CD4-positive, alpha-beta T cell treated with Interleukin-17A for 4 hours (primary cell): ENCODE measurements at regions not wholly inside any gene's neighbourhood (a gene's known extent, or its start where the extent isn't known, plus 50 kb on each side); places are given as distances from the start of the nearest gene placed in this dataset.

ENCODE experiments used
- DNase-seq: peaks from one replicate; pipeline ENCODE4 v3.0.0-alpha.2; 2020; ENCODE audit warnings: mixed read lengths

DNA sequence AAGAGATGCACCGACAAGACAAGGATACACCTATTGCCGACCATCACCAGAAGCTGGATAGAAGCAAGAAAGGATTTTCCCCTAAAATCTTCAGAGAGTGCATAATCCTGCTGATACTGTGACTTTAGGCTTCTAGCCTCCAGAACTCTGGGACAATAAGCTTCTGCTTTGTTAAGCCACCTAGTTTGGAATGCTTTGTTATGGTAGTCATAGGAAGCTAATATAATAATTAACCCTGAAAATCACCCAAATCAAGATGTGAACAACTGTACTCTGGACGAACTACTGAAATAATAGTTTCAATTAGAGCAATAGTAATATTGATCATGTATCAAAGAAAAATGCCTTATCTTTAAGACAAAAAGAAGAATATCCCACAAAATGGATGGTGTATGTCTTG lies 524.6 kb downstream of the EFNB2 start:
- no peak for DNase-seq

DNA sequence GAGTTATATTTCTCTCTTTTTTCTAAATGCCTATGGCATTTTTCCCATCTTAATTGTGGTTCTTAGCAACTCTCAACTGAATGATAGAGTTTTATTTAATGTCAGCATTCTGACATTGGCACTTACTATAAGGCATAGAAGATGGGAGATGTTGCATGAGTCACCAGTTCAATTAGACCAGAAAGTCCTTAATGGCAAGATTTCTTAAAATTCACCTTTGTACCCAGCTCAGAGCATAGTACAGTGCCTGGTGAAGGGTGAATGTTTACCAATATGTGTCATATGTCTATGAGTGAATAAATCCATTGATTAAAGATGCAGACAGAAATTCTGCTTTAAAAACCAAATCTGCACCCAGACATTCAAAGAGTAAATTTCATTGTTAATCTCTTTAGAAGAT lies 526.9 kb downstream of the EFNB2 start:
- no peak for DNase-seq

DNA sequence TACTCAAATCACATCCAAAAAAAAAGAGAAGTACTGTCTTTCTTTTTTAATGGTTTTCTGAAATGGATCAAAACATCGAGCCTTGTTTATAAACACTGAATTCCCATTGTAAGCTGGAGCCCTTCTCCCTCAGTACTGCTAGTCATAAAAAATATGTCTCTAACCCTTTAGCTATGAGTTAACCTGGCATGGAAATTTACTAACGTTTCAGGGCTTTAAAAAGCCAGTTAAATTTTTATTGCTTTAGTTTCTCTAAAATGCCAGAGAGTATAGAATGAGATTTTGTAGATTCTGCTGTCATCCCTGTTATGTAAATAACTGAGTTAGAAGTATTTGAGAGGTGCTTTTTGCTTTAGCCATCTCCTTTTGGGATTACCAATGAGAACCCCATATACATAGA lies 528.3 kb downstream of the EFNB2 start:
- no peak for DNase-seq

DNA sequence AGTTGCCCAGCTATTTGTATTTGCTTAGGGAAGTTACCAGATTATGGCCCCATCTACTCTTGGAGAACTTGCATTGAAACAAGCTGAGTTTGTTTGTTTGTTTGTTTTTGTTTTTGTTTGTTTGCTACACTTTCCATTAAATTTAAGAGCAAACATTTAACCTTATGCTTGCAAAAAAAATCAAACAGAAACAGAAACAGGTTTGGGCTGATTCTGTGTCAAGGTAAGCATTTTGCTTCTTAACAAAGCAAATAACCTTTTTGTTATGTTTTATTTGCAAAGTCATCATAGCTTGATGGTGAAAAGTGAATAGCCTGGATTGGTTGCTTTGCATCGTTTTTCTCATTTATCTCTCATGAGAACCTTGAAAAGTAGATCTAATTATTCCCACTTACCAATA lies 531.8 kb downstream of the EFNB2 start:
- no peak for DNase-seq

DNA sequence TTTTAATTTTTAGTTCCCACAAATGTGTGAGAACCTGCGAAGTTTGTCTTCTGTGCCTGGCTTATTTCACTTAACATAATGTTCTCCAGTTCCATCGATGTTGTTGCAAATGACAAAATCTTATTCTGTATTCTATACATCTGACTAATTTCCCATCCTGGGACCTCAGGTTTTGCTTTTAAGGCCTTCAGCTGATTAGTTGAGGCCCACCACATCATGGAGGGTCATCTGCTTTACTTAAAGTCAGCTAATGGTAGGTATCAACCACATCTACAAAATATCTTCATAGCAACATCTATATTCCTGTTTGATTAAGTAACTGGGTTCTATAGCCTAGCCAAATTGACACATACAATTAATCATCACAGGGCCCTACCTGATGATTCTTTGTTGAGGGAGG lies 534.0 kb downstream of the EFNB2 start:
- DNase-seq = no peak

DNA sequence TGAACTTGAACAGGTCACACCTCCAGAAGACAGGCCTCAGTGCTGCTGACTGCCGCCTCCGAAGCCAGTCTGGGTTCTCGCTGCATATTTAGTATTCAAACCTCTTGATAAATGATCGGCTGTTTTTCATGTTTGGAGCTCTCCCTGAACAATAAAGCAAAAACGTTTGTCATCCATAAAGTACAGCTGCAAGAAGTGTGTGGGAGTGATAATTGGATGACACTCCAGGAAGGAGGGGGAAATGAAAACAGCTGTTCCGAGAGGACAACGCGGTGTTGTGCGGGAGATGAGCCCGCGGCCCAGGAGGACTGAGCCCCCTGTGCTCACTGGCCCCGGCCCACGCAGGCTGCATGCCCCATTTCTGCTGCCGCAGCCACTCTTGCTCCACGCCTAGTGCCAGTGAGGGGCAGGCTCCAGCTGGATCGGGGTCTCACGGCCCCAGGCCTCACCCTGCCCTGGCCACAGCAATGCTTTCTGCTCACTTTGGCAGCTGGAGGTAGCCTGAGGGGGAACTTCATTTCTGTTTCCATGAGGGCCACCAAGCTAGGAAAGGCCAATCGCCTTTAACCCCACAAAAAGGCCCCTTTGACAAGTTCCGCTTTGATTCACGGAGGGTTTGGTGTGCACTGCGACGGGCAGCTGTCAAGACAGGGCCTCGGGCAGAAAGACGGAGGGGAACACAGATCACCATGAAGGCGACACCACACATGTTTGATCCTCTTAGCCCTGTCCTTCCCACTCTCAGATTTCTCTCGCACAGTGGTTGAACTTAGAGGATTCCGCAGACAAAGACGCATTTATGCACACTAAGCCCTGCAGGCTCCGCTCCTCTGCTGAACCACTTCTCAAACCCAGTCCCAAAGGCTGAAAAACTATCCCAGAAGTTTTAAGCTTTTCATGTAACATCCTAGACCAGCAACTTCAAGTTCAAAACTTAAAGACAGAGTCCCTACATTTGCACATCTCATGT lies 537.6 kb downstream of the EFNB2 start:
- no peak for DNase-seq

DNA sequence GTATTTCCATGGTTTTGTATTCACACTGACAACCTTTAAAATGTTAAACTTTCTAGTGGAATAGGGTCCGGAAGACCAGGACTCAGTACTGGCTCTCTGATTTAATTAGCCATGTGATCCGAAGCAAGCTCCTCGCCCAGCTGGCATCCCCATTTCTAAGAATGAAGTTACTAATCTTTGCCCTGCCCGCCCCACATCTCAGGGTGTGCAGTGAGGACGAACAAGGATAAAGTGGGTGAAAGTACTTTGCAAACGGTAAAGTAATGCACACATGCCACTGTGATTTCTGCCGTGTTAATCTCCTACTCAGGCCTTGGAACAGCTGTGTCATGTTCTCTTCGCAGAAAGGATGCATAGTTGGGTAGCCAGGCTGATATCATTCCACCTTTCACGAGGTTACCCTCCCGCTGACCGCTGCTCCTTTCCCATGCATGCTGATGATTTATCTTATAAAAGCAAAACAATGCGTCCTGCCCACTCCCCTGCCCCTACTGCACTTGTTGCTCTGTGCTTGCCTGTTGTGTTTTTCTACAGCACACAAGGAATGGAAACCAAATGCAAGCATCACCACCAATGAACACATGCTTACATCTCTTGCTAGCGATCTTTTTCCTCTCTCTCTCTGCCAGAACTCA lies 539.0 kb downstream of the EFNB2 start:
- DNase-seq = no peak

DNA sequence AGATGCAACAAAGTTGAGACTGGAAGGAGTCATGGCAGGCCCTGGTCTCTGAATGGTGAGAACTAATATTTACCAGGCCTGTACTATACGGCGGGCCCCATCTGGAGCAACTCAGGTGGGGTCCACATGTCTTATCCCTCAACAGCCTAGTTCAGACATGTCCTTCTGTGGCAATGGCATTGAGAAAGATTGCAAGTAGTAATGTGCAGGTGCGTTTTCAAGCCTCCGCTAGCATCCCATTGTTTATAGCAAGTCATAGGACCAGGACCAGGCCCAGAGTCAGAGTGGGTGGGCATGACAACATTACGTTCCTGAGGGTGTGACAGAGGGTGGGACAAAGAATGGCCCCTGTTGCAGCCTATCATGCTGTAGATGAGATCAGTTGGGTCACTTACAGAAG lies 541.1 kb downstream of the EFNB2 start:
- no peak for DNase-seq

DNA sequence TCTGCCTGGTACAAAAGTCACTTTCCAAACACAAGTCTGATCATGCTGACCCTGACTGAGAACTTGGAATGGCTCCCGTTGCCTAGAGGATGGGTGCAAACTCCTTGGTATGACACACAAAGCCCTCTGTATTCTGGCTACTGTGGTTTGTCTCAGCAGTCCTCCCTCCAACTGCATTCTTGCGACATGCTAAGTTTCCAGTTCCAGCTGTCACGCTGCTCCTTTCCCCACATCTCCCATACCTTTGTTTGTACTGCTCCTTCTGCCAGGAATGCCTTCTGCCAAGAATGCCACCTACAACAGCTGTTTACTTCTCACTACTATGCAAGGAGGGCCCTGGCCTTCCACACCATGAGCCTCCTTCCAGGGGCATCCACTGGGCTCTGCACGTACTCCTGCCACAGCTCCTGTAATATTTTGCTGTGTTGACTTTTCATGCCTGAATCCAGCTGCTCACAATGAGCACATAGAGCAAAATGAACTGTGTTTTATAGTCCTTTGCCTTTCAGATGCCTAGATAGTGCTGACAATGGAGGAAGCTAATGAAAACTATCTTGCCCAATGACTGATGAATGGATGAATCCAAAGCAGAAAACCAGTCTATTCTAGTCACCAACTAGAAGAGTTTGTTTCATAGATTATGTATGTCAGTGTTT lies 543.7 kb downstream of the EFNB2 start:
- DNase-seq = no peak

DNA sequence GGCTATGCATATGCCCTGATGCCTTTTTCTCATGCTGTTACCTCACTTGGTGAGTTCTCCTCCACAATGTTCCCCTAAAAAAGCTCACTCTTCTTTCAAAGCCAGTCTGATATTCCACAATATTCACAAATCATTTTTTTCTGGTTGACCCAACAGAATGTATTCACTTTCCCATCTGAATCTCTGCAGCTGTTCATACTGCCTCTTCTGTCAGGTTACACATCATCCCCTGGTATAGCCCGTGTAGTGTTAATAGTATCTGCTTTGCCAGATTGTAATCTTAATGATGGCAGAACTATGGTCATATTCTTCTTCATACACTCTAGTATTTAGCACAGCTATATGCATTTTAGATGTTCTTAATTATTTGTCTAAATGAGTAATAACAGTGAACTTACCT lies 544.3 kb downstream of the EFNB2 start:
- DNase-seq = no peak

DNA sequence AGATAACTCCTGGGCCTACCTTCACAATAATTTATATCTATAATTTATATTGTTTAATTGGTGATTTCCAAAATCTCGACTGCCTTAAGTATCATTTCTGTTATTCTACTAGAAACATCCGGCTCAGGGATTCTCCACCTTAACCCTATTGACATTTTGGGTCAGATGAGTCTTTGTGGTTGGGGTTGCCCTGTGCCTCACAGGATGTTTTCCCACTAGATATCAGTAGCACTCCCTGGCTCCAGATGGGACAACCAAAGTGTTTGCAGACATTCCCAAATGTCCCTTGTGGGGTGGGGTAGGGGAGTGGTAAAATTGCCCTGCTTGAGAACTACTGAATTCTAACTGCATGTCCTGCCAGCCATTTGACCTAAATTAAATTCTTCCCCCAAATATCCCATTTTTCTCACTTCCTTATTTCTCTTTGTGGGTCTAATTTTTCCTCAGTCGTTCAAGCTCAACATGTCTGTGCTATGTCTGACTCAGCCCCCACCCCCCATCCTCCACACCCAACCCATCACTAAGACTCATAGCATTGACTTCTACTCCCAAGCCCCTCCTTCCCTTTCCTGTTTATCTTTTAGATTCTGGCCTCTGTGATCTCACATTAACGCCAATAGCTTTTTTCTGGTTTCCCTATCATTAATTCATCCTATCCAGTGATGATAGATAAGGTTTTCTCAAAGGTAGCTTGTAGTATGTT lies 545.1 kb downstream of the EFNB2 start:
- DNase-seq = no peak

DNA sequence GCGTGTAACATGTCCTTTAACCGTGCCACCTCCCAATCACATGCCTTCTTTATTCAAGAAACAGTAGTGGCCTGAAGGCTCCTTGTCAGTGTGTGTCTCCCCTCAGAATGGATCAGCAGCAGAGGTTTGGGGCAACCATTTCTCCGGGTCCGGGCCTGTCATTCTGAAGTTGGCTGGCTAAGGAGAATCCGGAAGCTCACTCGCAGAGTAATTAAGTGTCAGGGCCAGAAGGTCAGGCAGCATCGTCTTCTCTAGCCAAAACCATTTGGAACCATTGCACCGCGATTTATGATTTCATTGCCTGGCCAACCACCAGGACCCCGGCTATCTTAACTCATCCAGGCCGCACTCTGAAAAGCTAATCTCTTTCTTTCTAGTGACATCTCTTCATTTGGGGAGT lies 550.8 kb downstream of the EFNB2 start:
- no peak for DNase-seq

DNA sequence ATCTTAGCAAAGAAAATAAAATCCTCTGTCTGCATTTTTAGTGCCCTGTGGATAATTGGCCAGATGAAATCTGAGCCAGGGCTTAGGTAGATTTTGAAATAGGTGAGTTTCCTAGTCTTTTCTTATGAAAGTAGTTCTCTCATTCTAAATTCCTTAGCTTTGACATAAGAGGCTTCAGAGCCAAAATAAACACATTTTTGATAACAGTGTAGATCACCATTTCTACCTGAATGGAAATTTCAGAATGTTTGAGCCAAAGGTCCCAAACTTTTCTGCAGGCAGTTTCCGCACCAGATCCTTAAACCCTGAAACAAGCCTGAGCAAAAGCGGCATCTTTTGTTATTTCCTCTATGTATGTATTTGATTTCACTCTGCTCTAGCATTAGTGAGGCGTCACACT lies 551.2 kb downstream of the EFNB2 start:
- DNase-seq = no peak

DNA sequence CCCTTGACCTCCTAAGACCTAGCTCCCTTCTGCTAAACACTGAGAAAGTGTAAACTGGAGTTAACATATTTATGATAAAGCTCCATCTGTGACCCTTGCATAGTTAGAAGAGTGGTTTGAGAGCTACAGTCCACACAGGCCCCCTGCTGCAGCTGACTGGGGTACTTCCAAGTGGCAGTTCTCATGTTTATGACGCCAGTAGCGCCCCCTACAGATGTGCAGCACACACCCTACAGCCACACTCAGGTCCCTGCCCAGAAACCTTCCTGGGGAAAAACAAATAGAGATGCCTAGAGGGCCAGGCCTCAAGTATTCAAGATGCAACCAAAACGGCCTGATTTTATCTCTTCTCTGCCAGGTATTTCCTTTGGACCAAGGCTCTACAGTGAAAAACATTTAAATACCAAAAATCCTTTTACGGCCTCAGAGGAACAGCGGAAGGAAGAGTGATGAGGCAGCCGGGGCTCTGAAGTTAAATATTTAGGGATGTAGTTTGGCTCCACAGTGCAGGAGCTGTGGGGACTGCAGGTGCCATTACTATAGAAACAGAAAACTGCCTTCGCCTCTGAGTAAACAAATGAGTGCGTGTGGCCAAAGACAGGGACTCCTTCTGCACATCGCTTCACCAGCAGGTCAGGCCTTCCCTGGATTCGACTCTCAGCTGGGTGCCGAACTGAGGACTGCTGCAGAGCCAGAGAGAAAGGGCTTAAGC lies 553.1 kb downstream of the EFNB2 start:
- DNase-seq = no peak

DNA sequence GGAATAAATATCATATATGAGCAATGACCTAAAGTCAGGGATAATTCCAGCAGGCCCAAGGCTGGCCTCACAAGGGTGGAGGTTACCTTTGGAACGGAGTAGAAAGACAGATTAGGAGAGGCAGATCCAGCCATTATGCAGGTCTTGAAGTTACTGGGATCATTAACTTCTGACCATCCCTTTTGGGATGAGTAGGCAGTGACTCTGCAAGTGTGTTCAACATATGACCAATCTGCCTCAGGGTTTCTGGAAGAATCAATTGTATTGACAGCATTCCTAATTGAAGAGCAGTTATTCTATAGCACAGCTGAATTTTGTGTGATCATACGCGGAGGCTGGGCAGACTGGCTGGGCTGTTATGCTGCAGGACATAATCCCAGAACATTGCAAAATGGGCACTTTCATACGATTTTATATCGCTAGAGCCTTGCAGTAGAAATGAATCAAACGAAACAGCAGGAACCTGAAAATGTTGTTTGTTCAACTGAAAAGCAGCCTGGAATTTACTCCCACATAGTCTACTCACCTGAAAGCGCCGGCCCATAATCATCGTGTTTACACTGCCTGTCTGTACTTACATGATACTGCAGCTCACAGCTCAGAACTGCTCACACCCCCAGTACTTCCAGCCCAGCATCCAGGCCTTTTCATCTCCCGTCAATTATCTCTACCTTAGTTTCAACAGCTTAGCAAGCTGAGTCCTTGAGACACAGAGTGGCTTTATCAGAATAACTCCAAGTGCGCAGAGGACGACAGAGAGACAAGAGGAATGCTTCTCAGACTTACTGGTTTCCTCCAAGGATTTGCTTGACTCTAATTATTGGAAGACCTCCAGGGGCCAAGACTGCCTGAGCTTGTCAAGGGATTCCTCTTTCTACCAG lies 556.1 kb downstream of the EFNB2 start:
- DNase-seq = no peak

DNA sequence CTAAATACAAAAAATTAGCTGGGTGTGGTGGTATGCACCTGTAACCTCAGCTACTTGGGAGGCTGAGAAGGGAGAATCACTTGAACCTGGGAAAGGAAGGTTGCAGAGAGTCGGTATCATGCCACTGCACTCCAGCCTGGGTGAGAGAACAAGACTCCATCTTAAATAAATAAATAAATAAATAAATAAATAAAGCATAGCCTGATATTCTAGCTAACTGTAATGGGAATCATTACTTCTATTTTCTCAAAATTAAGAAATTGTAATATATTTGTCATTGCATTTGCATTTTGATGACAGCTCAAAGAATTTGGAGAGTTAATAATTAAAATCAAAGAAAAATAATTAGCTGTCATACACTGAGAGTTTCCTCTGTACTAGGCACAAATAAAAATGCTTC lies 561.1 kb downstream of the EFNB2 start:
- DNase-seq = no peak

DNA sequence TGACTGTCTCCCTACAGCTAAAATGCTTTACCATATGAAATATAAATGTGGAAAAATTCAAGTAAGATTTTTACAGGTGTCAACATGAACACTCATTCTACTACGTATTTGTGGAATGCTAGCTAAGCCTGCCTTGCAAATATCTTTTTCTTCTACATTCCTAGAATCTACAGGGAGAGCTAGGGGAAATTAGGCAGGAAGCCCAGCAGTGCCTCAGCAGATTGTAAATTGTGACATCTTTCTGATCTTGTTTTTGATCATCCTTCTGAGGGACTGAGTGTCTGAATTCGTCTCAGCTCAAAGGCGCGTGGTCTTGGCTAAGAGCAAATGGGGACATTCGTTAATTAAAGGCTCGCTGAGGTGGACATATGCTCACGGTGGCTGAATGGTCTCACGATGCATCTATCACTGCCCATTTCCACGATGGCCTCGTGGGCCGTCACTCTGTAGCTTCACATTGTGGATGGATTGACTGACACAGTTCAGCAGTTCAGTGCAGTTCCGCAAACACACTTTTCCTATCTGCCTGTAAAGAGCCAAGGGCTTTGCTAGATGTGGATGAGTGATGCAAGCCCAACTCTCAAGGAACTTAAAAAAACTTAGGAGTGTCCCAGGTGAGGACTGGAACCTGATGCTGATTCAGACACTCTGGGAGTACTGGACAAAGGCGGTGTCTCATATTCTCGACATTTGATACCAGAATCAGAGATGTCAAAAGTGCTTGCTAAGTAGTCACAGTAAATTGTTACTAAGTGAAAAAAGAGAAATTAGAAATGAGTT lies 562.5 kb downstream of the EFNB2 start:
- DNase-seq = no peak

DNA sequence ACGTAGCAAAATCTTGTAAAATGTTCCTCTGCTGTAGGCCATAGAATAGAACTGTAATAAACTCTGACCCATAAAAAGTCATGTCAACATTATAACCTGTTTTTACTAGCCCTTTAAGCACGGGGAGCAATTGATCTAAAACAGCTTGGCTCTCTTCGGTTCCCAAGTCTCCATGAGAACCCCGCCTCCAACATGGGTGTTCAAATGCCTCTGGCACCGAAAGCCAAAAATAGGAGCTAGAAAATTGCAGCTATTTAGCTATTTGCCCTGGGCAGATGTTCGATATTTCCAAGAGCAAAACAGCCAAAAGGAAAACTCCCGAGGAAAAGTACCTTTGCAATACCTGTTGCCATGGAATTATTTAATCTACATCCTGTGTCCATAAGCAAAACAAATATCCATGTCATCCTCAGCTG lies 563.1 kb downstream of the EFNB2 start:
- no peak for DNase-seq

DNA sequence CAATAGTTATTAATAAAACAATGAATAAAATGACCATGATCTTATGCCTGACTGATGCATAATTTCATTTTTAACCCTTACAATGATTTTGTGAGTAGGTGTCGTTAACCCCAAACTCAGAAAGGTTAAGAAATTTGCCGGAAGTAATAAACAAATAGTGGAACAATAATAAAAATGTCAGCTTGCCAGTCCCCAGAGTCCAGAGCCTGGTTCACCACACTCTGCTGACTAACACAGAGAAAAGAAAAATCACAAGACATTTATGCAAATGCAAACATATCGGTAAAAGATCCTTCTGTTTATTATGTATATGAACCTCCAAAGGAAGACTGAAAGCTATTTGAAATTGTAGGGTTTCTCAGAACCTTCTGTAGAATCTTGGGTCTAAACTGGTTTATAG lies 563.7 kb downstream of the EFNB2 start:
- DNase-seq = no peak

DNA sequence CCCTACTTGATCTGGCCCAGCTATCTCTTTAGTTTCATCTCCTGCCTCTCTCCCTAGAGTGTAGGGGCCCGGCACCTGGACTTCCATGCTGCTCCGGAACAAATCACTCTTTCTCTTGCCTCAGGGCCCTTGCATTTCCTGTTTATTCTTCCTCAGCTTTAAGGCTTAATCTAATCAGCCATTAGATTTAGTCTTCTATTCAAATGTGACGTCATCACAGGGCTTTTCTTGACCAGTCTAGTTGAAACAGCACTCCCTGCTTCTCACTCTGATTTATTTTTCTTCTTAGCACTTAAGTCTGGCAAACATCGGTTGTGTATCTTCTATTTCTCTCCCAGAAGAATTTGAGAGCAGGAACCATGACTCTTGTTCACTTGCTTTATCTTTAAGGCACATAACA lies 564.1 kb downstream of the EFNB2 start:
- no peak for DNase-seq

DNA sequence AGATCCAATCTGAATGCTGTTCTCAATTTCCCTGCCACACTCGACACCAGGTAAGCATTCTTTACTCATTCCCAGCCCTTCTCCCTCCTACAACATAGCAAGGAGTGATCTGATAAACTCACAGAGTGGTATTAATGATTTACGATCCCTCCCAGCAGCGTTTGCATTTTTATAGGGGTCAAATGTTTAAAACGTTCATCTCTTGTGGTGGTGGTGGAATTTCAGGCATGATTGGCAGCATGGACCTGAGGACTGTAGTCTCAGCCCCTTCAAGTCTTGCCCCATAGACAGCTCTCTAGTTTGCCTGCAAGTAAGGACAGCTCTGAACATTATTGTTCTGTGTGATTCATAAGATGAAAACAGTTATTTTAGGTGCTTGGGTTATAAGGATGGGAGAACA lies 565.7 kb downstream of the EFNB2 start:
- no peak for DNase-seq
